Keratinocyte (primary cell): ENCODE measurements at regions not wholly inside any gene's neighbourhood (a gene's known extent, or its start where the extent isn't known, plus 50 kb on each side); places are given as distances from the start of the nearest gene placed in this dataset.
"Not testable (repeated sequence)": the region's sequence is repeated elsewhere in the genome, so short reads cannot be mapped to it uniquely, and the experiment has no call there.

Experiments used
- DNase-seq: peaks from one replicate; pipeline ENCODE4 v3.0.0-alpha.2; 2011; ENCODE audit warnings: low read depth, missing footprints, low spot score
- FAIRE-seq: peaks from 2 replicates; lab custom pipeline; 2011; peaks lifted over from hg19 to GRCh38; lab: Jason Lieb, UNC
- H2AFZ ChIP-seq: 2 replicates; pipeline ENCODE4 v1.6.0; 2012; ENCODE audit warnings: low read length, control low read depth, inconsistent platforms; ENCODE audit not compliant: control insufficient read depth
- H3K27ac ChIP-seq: 2 replicates; pipeline ENCODE4 v1.5.1; 2011; ENCODE audit warnings: low read length; ENCODE audit not compliant: control insufficient read depth, insufficient read depth
- H3K27me3 ChIP-seq: 3 replicates; pipeline ENCODE4 v1.6.0; 2011; ENCODE audit warnings: low read length; ENCODE audit not compliant: control insufficient read depth, insufficient read depth; ENCODE audit errors: extremely low read depth
- H3K36me3 ChIP-seq, 2 experiments: 2 replicates in 1 of 2; 3 replicates in 1 of 2; pipeline ENCODE4 v1.5.1; 2011; ENCODE audit warnings: low read length in 2 of 2, mild to moderate bottlenecking in 1 of 2; ENCODE audit not compliant: control insufficient read depth in 2 of 2, insufficient read depth in 2 of 2; ENCODE audit errors: extremely low read depth in 1 of 2
- H3K4me1 ChIP-seq: 3 replicates; pipeline ENCODE4 v1.5.1; 2011; ENCODE audit warnings: low read length; ENCODE audit not compliant: control insufficient read depth, insufficient read depth; ENCODE audit errors: extremely low read depth
- H3K4me2 ChIP-seq: 3 replicates; pipeline ENCODE4 v1.6.0; 2011; ENCODE audit warnings: low read depth, low read length; ENCODE audit not compliant: control insufficient read depth, insufficient read depth; ENCODE audit errors: extremely low read depth
- H3K4me3 ChIP-seq, 3 experiments: fragments of 200-600 bp in 1 of 3; sonication (generic) in 1 of 3; 2 replicates in 2 of 3; 3 replicates in 1 of 3; pipeline ENCODE4 v1.5.1; 2011 to 2016; ENCODE audit warnings: low read length in 3 of 3, mild to moderate bottlenecking in 3 of 3, control low read depth in 2 of 3, inconsistent platforms in 1 of 3, low read depth in 1 of 3, mixed read lengths in 1 of 3, mixed run types in 1 of 3, moderate library complexity in 1 of 3; ENCODE audit not compliant: control insufficient read depth in 2 of 3, insufficient read depth in 2 of 3; ENCODE audit errors: extremely low read depth in 1 of 3
- H3K79me2 ChIP-seq: 2 replicates; pipeline ENCODE4 v1.6.0; 2012; ENCODE audit warnings: low read length; ENCODE audit not compliant: control insufficient read depth, insufficient read depth
- H3K9ac ChIP-seq: 3 replicates; pipeline ENCODE4 v1.6.0; 2011; ENCODE audit warnings: low read length; ENCODE audit not compliant: control insufficient read depth, insufficient read depth; ENCODE audit errors: extremely low read depth
- H3K9me1 ChIP-seq: 3 replicates; pipeline ENCODE4 v1.6.0; 2011; ENCODE audit warnings: low read length; ENCODE audit not compliant: control insufficient read depth, insufficient read depth; ENCODE audit errors: extremely low read depth
- H3K9me3 ChIP-seq: 2 replicates; pipeline ENCODE4 v1.5.1; 2012; ENCODE audit warnings: low read depth, low read length; ENCODE audit not compliant: control insufficient read depth
- H4K20me1 ChIP-seq: 3 replicates; pipeline ENCODE4 v1.6.0; 2011; ENCODE audit warnings: low read length; ENCODE audit not compliant: control insufficient read depth, insufficient read depth; ENCODE audit errors: extremely low read depth
- EZH2 ChIP-seq: IDR thresholded peaks from one replicate; pipeline ENCODE4 v1.6.1; 2012; ENCODE audit warnings: inconsistent platforms, mild to moderate bottlenecking, low read length, moderate library complexity
- dilution Hi-C: fragments of 300-500 bp; cut with MboI; formaldehyde crosslinking; loops from one replicate; pipeline ENCODE4 v1.7.0; 2020; ENCODE audit warnings: low sequenced_read_pairs; ENCODE audit not compliant: extremely low pct_ligation_motif_present
- TF ChIP-seq, protein P1 (sequence below), 3 experiments: IDR thresholded peaks in 1 of 3; conservative IDR thresholded peaks in 1 of 3; optimal IDR thresholded peaks in 1 of 3; 2 replicates in 2 of 3; 3 replicates in 1 of 3; pipeline versions ENCODE3 to v1.5.1; 2011; ENCODE audit warnings: low read length in 3 of 3, mild to moderate bottlenecking in 3 of 3, moderate library complexity in 2 of 3, control low read depth in 1 of 3, inconsistent platforms in 1 of 3; ENCODE audit not compliant: insufficient read depth in 2 of 3; ENCODE audit errors: extremely low read depth in 1 of 3

DNA sequence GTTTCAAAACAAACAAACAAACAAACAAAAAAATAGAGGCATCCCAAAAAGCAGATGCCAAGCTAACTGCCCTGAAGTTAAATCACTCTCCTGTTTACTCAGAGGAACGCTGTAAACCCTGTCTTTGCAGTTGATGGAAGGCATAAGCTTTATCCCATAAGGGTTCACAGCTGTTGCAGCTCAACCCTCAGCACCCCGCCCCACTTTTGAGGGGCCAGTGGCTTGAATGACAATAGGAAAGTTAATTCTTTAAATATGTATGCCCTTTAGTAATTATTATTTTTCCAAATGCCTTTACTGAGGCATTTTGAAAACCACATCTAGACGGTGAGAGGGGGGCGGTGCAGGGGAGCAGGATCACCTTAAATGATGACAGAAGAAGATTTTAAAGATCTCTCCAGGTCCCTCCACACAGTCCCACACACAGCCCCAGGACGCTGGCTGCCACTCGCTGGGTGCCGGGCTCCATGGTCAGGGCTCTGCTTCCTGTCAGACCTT is 272.1 kb downstream of the FAM43A start:
- Histone ChIP-seq H3K4me1 (no peaks in the 10 kb centered on the region), H3K9me3 (no peaks in the 10 kb centered on the region), H3K27me3 (peaks cover 5% of the 10 kb centered on the region), H4K20me1 (no peaks in the 10 kb centered on the region), H3K4me3 (no peak overlapping the region), H3K4me2 (no peak overlapping the region), H3K79me2 (no peaks in the 10 kb centered on the region), H3K9me1 (no peaks in the 10 kb centered on the region), H3K9ac (no peak overlapping the region), H3K36me3 (no peaks in the 10 kb centered on the region), H2AFZ (no peak overlapping the region), H3K27ac (no peak overlapping the region)
- dilution Hi-C loops: no loop called here
- TF ChIP-seq EZH2: no peak
- TF ChIP-seq, protein P1, sequence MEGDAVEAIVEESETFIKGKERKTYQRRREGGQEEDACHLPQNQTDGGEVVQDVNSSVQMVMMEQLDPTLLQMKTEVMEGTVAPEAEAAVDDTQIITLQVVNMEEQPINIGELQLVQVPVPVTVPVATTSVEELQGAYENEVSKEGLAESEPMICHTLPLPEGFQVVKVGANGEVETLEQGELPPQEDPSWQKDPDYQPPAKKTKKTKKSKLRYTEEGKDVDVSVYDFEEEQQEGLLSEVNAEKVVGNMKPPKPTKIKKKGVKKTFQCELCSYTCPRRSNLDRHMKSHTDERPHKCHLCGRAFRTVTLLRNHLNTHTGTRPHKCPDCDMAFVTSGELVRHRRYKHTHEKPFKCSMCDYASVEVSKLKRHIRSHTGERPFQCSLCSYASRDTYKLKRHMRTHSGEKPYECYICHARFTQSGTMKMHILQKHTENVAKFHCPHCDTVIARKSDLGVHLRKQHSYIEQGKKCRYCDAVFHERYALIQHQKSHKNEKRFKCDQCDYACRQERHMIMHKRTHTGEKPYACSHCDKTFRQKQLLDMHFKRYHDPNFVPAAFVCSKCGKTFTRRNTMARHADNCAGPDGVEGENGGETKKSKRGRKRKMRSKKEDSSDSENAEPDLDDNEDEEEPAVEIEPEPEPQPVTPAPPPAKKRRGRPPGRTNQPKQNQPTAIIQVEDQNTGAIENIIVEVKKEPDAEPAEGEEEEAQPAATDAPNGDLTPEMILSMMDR (optimal IDR thresholded peaks at IDR 0.05 in 1 of 3, IDR thresholded peaks at IDR 0.05 in 1 of 3, conservative IDR thresholded peaks at IDR 0.05 in 1 of 3; ENCODE audit: extremely low read depth in 1 of 3, insufficient read depth in 2 of 3, low read length in 3 of 3): no peak
- no peak for DNase-seq
- FAIRE-seq: no peak

DNA sequence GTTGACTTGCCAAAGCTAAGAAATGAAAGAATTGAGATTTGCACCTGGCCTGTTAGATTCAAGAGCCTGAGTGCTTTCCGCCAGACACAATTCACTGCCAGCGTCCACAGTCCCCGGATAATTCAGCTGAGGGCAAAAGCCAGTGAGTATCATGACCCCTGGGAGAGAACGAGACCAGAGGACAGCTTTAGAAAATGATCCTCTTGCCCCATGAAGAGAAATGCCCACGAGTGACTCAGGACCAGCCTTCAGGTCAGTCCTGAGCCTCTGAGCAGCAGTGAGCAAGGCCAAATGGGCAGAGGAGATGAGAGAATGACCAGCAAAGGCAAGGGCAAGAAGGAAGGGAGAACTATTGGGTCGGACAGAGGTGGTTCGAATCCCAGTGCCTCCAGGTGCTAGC is 273.5 kb downstream of the FAM43A start:
- Histone ChIP-seq H3K4me1 (no peaks in the 10 kb centered on the region), H3K9ac (no peak overlapping the region), H4K20me1 (no peaks in the 10 kb centered on the region), H3K9me3 (no peaks in the 10 kb centered on the region), H3K9me1 (no peaks in the 10 kb centered on the region), H3K79me2 (no peaks in the 10 kb centered on the region), H3K27me3 (no peaks in the 10 kb centered on the region), H3K36me3 (no peaks in the 10 kb centered on the region), H2AFZ (no peak overlapping the region), H3K4me3 (no peak overlapping the region), H3K4me2 (no peak overlapping the region), H3K27ac (no peak overlapping the region)
- dilution Hi-C loops: no loop called here
- FAIRE-seq (no peak), DNase-seq (no peak)
- TF ChIP-seq EZH2: no peak
- TF ChIP-seq, protein P1 (optimal IDR thresholded peaks at IDR 0.05 in 1 of 3, IDR thresholded peaks at IDR 0.05 in 1 of 3, conservative IDR thresholded peaks at IDR 0.05 in 1 of 3; ENCODE audit: extremely low read depth in 1 of 3, insufficient read depth in 2 of 3, low read length in 3 of 3): no peak

DNA sequence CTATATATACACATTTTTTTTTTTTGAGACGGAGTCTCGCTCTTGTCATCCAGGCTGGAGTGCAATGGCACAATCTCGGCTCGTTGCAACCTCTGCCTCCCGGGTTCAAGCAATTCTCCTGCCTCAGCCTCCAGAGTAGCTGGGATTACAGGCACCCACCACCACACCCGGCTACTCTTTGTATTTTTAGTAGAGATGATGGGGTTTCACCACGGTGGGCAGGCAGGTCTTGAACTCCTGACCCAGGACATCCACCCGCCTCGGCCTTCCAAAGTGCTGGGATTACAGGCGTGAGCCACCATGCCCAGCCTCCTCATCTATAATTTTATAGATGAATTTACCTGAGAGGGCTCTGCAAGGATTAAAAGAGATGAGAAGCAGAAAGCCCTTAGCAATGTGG is 274.0 kb downstream of the FAM43A start:
- H3K79me2 ChIP-seq, H3K9me3 ChIP-seq, dilution Hi-C loops, H3K4me2 ChIP-seq, H3K4me1 ChIP-seq, H3K4me3 ChIP-seq, FAIRE-seq, H2AFZ ChIP-seq, H3K36me3 ChIP-seq, DNase-seq, H3K9me1 ChIP-seq, H3K9ac ChIP-seq, H4K20me1 ChIP-seq, H3K27ac ChIP-seq, H3K27me3 ChIP-seq: not testable (repeated sequence)
